ENCODE measurements at regions not wholly inside any gene's neighbourhood (a gene's known extent, or its start where the extent isn't known, plus 50 kb on each side); places are given as distances from the start of the nearest gene placed in this dataset.

DNA sequence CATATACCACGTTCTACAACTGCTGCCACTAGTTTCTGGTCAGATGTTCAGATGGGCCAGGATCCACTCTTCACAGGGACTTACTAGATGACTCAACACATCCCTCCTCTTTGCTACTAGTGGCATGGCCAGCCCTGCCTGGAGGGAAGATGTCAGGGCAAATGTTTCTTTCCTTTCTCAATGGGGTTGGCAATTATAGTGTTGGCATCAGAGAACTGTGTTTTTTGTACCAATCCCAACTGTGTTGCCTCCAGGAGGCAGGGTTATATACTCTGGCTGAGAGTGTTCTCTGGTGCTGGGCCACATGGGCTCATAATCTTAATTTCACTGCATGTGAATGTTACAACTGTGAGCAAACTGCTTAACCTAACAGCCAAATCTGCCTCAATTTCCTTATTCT, 69.9 kb upstream of the AVPR1A start:
- no peak for DNase-seq
- no peak overlapping the region for H3K4me3 ChIP-seq (ENCODE audit: low read length)
- WGBS (ENCODE audit: insufficient coverage, low lambda C conversion rate) = no CpG with 5 or more reads among the region's 1 CpG
- no peaks in the 10 kb centered on the region for H3K36me3 ChIP-seq (ENCODE audit: control insufficient read depth, insufficient read depth, low read length)
- H3K4me1 ChIP-seq (ENCODE audit: control insufficient read depth, insufficient read depth, low read length) = no peaks in the 10 kb centered on the region
- H3K27me3 ChIP-seq (ENCODE audit: control insufficient read depth, insufficient read depth, low read length) = no peaks in the 10 kb centered on the region
- H3K9me3 ChIP-seq (ENCODE audit: control insufficient read depth, low read depth, low read length) = no peaks in the 10 kb centered on the region
- no peak overlapping the region for H3K27ac ChIP-seq (ENCODE audit: low read length)

GRCh38 chr12:63212316-63212715, 61.3 kb upstream of the AVPR1A start:
- no peaks in the 10 kb centered on the region for H3K27me3 ChIP-seq (ENCODE audit: control insufficient read depth, insufficient read depth, low read length)
- H3K4me3 ChIP-seq (ENCODE audit: low read length) = no peak overlapping the region
- no peaks in the 10 kb centered on the region for H3K36me3 ChIP-seq (ENCODE audit: control insufficient read depth, insufficient read depth, low read length)
- H3K27ac ChIP-seq (ENCODE audit: low read length) = no peak overlapping the region
- no peak for DNase-seq
- no peaks in the 10 kb centered on the region for H3K9me3 ChIP-seq (ENCODE audit: control insufficient read depth, low read depth, low read length)
- no CpG with 5 or more reads among the region's 3 CpGs for WGBS (ENCODE audit: insufficient coverage, low lambda C conversion rate)
- H3K4me1 ChIP-seq (ENCODE audit: control insufficient read depth, insufficient read depth, low read length) = no peaks in the 10 kb centered on the region

DNA sequence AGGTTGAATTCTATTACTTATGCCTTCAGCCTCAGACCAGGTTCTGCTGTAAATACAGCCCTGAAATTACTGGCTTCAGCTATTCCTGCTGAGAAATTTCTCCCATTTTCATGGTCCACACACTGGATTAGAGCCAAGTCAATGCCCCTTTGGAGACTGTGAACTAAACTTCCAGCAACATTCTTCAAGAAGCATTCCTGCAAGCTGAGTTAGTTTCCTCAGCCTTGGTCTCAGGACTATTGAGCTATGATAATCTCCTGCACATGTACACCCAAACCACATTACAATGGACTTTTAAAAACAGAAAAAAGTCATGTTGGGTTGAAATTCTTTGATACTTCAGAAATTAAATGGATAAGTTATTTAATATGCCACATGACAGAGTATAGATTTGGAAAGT, 58.0 kb upstream of the AVPR1A start:
- Histone ChIP-seq H3K27ac (ENCODE audit: low read length) (no peak overlapping the region), H3K36me3 (ENCODE audit: control insufficient read depth, insufficient read depth, low read length) (no peaks in the 10 kb centered on the region), H3K4me3 (ENCODE audit: low read length) (no peak overlapping the region), H3K9me3 (ENCODE audit: control insufficient read depth, low read depth, low read length) (no peaks in the 10 kb centered on the region), H3K4me1 (ENCODE audit: control insufficient read depth, insufficient read depth, low read length) (peaks cover 4% of the 10 kb centered on the region), H3K27me3 (ENCODE audit: control insufficient read depth, insufficient read depth, low read length) (no peaks in the 10 kb centered on the region)
- DNase-seq = no peak

DNA sequence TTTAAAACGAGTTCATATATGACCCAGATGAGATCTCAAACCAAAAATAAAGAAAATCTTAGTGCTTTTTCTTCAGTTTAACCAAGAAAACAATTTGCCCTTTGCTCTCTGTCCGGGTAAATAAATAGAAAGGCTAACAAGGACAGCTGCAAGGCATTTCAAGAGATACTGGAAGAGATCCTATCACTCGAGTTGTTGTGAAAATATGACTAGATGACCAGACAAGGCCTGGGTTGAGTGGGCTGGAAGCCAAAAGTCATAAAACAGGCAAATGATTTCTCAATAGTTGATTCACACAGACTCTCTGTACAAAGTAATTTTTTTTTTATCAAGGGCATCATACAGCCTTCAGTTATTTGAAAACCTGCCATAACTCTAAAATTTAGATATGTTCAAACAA, 55.9 kb upstream of the AVPR1A start:
- 17% methylated on average over 1 of the region's 3 CpGs for WGBS (ENCODE audit: insufficient coverage, low lambda C conversion rate)
- no peaks in the 10 kb centered on the region for H3K9me3 ChIP-seq (ENCODE audit: control insufficient read depth, low read depth, low read length)
- peak overlapping the region; percentile 4 for H3K27ac ChIP-seq (ENCODE audit: low read length)
- no peaks in the 10 kb centered on the region for H3K27me3 ChIP-seq (ENCODE audit: control insufficient read depth, insufficient read depth, low read length)
- H3K36me3 ChIP-seq (ENCODE audit: control insufficient read depth, insufficient read depth, low read length) = no peaks in the 10 kb centered on the region
- peaks cover 4% of the 10 kb centered on the region for H3K4me1 ChIP-seq (ENCODE audit: control insufficient read depth, insufficient read depth, low read length)
- no peak overlapping the region for H3K4me3 ChIP-seq (ENCODE audit: low read length)
- peak; percentile 66 to 67 for DNase-seq

DNA sequence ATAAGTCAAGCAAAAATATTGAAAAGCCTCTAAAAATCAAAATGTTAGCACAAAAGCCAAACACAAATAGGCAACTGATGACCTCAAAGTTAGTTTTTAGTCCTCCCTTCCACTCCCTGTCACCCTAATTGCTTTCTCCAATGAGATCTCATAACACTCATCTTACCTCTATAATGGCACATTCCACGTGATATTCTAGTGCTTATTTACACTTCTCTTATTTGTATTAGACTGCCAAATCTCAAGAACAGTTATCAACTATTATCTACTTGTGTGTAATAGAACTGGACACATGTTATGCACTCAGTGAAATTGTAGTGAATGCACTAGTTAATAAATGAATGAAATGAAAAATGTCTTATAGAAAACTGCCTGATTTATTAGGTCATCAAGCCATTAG, 55.5 kb upstream of the AVPR1A start:
- no peaks in the 10 kb centered on the region for H3K36me3 ChIP-seq (ENCODE audit: control insufficient read depth, insufficient read depth, low read length)

More for the DNA sequence above, 55.5 kb upstream of the AVPR1A start:
- H3K27me3 ChIP-seq (ENCODE audit: control insufficient read depth, insufficient read depth, low read length) = no peaks in the 10 kb centered on the region
- WGBS (ENCODE audit: insufficient coverage, low lambda C conversion rate) = 0% methylated on average over 1 of the region's 1 CpG
- peak overlapping the region; percentile 4 for H3K27ac ChIP-seq (ENCODE audit: low read length)
- H3K4me3 ChIP-seq (ENCODE audit: low read length) = no peak overlapping the region
- no peak for DNase-seq
- peaks cover 4% of the 10 kb centered on the region for H3K4me1 ChIP-seq (ENCODE audit: control insufficient read depth, insufficient read depth, low read length)
- no peaks in the 10 kb centered on the region for H3K9me3 ChIP-seq (ENCODE audit: control insufficient read depth, low read depth, low read length)
